AML-193 (cell line): ENCODE measurements at regions not wholly inside any gene's neighbourhood (a gene's known extent, or its start where the extent isn't known, plus 50 kb on each side); places are given as distances from the start of the nearest gene placed in this dataset.

Experiments used
- DNase-seq, 2 experiments: peaks; one replicate each; lab custom pipeline; 2025; lab: John Stamatoyannopoulos, UW

- no peak for DNase-seq
Observed at GRCh38 chr6:133697185-133697584, 191.7 kb upstream of the TCF21 start.

- DNase-seq = no peak
Observed at GRCh38 chr6:133697666-133698065, 191.2 kb upstream of the TCF21 start.

GRCh38 chr6:133698272-133698671, 190.6 kb upstream of the TCF21 start:
- DNase-seq = no peak

- no peak for DNase-seq
Observed at GRCh38 chr6:133699741-133700385, 189.1 kb upstream of the TCF21 start.

- DNase-seq = no peak
Observed at GRCh38 chr6:133701633-133702331, 187.1 kb upstream of the TCF21 start.

- DNase-seq = no peak
Observed at GRCh38 chr6:133704371-133704770, 184.5 kb upstream of the TCF21 start.

- DNase-seq = no peak
Observed at GRCh38 chr6:133705066-133705465, 183.8 kb upstream of the TCF21 start.

GRCh38 chr6:133705731-133706130, 183.2 kb upstream of the TCF21 start:
- DNase-seq = no peak

GRCh38 chr6:133707456-133707855, 181.5 kb upstream of the TCF21 start:
- peak; percentile 2 to 11 for DNase-seq

GRCh38 chr6:133710826-133711225, 178.1 kb upstream of the TCF21 start:
- no peak for DNase-seq

- DNase-seq = no peak
Observed at GRCh38 chr6:133715270-133715669, 173.6 kb upstream of the TCF21 start.

- no peak for DNase-seq
Observed at GRCh38 chr6:133724726-133725125, 164.2 kb upstream of the TCF21 start.

GRCh38 chr6:133726188-133726587, 162.7 kb upstream of the TCF21 start:
- no peak for DNase-seq

- no peak for DNase-seq
Observed at GRCh38 chr6:133730881-133731280, 158.0 kb upstream of the TCF21 start.

GRCh38 chr6:133740218-133740617, 148.7 kb upstream of the TCF21 start:
- DNase-seq = no peak

- no peak for DNase-seq
Observed at GRCh38 chr6:133740816-133741215, 148.1 kb upstream of the TCF21 start.

GRCh38 chr6:133741375-133741861, 147.5 kb upstream of the TCF21 start:
- DNase-seq = no peak

GRCh38 chr6:133743621-133744020, 145.3 kb upstream of the TCF21 start:
- DNase-seq = no peak

GRCh38 chr6:133746417-133746770, 142.5 kb upstream of the TCF21 start:
- DNase-seq = no peak

GRCh38 chr6:133748628-133749027, 140.3 kb upstream of the TCF21 start:
- no peak for DNase-seq

- no peak for DNase-seq
Observed at GRCh38 chr6:133749427-133749826, 139.5 kb upstream of the TCF21 start.

- DNase-seq = no peak
Observed at GRCh38 chr6:133752129-133752528, 136.8 kb upstream of the TCF21 start.

GRCh38 chr6:133753756-133754155, 135.2 kb upstream of the TCF21 start:
- no peak for DNase-seq

- no peak for DNase-seq
Observed at GRCh38 chr6:133754298-133754697, 134.6 kb upstream of the TCF21 start.
